Epithelial cell of proximal tubule (primary cell): ENCODE measurements at regions not wholly inside any gene's neighbourhood (a gene's known extent, or its start where the extent isn't known, plus 50 kb on each side); places are given as distances from the start of the nearest gene placed in this dataset.

Source experiments
- DNase-seq: peaks from one replicate; pipeline ENCODE4 v3.0.0-alpha.2; 2011; ENCODE audit warnings: low read depth
- H3K4me3 ChIP-seq: 2 replicates; pipeline ENCODE4 v1.5.1; 2011; ENCODE audit warnings: low read depth, mild to moderate bottlenecking, low read length
- CTCF ChIP-seq: conservative IDR thresholded peaks from 2 replicates; pipeline ENCODE4 v1.5.1; 2012; ENCODE audit warnings: low read depth, mild to moderate bottlenecking, low read length

- no peak for TF ChIP-seq CTCF
- H3K4me3 ChIP-seq, result no peak overlapping the region
- DNase-seq, result no peak
Observed at GRCh38 chr17:77693776-77694175, 264.7 kb upstream of the TNRC6C start.

- no peak for DNase-seq
- no peak for TF ChIP-seq CTCF
- H3K4me3 ChIP-seq, result no peak overlapping the region
Observed at GRCh38 chr17:77694391-77695363, 263.8 kb upstream of the TNRC6C start.

GRCh38 chr17:77695386-77695785 lies 263.1 kb upstream of the TNRC6C start:
- H3K4me3 ChIP-seq, result no peak overlapping the region
- no peak for TF ChIP-seq CTCF

GRCh38 chr17:77696151-77696720 lies 262.3 kb upstream of the TNRC6C start:
- no peak for TF ChIP-seq CTCF
- no peak for DNase-seq
- H3K4me3 ChIP-seq, result no peak overlapping the region

More at GRCh38 chr17:77695386-77695785, 263.1 kb upstream of the TNRC6C start:
- DNase-seq, result no peak

GRCh38 chr17:77696721-77697460 lies 261.6 kb upstream of the TNRC6C start:
- DNase-seq, result no peak
- no peak overlapping the region for H3K4me3 ChIP-seq
- no peak for TF ChIP-seq CTCF

- no peak overlapping the region for H3K4me3 ChIP-seq
- no peak for DNase-seq
- TF ChIP-seq CTCF, result no peak
Observed at GRCh38 chr17:77697480-77698400, 260.8 kb upstream of the TNRC6C start.
